ENCODE measurements at regions not wholly inside any gene's neighbourhood (a gene's known extent, or its start where the extent isn't known, plus 50 kb on each side); places are given as distances from the start of the nearest gene placed in this dataset.
"Not testable (repeated sequence)": the region's sequence is repeated elsewhere in the genome, so short reads cannot be mapped to it uniquely, and the experiment has no call there.

DNA sequence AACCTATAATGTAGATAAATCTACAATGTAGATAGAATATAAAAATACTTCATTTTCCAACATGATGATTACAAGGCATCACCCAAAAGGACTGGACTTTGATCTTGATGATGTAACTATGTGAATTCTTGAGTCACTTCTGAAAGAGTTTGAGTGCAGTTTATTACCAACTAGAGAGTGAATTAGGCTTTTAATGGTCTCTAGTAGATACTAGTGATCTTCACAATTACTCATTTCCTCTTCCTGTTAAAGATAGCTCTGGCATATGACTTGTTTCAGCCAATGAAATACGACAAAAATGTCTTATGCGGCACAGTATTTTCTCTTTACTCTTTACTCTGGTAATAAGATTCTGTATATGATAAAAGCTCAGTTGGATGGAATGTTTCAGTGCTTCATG is 1588.1 kb upstream of the B3GALT2 start:
- DNase-seq: no peak

GRCh38 chr1:194755241-194755994 is 1569.0 kb upstream of the B3GALT2 start:
- no peak for DNase-seq

DNA sequence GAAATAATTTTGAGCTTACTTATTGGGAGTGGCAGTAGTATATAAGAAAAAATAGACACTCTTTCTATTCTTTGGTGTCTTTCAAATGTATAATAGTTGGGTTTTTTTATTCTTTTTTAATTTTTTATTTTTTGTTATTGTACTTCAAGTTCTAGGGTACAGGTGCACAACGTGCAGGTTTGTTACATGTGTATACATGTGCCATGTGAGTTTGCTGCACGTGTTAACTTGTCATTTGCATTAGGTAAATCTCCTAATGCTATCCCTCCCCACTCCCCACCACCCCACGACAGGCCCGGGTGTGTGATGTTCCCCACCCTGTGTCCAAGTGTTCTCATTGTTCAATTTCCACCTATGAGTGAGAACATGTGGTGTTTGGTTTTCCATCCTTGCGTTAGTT is 1552.4 kb upstream of the B3GALT2 start:
- not testable (repeated sequence) for DNase-seq

DNA sequence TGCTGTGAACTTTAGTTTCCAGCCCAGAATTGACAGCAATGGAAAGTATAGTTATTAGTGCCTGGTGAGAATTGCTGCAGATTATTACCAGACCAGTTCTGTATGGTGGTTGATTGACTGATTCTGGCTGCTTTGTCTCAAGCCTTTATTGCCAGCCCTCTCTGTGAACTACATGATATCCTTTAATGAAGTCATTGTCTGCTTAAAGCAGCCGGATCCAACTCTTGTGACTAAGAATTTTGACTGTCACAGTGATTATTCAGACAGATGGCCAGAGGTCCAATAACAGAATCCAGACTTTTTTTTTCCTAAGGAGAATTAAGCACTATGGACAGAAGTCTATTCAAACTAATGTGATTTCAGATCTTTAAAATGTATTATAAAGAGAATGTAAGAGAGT is 1548.6 kb upstream of the B3GALT2 start:
- DNase-seq: no peak

- DNase-seq: no peak
Measured at GRCh38 chr1:194731025-194731424, 1544.6 kb upstream of the B3GALT2 start.

- DNase-seq: no peak
Measured at GRCh38 chr1:194730304-194730703, 1543.9 kb upstream of the B3GALT2 start.

- no peak for DNase-seq
Measured at GRCh38 chr1:194723067-194723466, 1536.7 kb upstream of the B3GALT2 start.

DNA sequence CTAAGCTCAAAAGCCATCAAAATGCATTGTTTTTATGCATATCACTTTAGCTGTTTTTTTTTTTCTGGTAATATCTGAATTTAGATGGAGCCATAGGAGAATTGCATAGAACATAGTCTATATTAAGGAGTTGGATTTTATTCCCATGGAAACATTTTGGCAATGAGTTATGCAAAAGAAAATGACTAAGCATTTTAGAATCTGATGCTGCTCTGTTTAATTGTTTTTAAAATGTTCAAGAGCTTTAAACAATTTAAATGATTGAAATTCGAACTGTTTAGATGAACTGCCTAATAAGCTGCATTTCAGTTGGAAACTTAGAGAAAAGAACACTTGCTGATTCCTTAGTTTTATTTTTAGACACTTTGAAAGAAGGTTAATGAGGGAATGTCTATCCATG is 1531.5 kb upstream of the B3GALT2 start:
- DNase-seq: no peak

DNA sequence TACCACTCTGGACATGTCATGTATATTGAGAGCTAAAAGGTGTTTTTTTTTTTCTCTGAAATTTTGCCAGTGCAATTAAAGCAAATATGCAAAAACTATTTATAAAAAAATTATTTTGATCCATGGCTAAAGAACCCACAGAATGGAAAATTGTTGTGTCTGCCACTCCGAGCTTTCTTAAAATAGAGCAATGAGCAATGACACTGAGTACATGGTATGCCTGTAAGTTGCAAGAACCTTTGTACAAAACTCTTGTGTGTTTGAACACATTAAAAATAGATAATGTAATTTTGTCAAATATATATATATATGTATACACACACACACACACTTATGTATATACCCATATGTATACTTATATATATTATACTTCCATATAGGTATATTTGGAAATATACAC is 1530.9 kb upstream of the B3GALT2 start:
- DNase-seq: no peak

DNA sequence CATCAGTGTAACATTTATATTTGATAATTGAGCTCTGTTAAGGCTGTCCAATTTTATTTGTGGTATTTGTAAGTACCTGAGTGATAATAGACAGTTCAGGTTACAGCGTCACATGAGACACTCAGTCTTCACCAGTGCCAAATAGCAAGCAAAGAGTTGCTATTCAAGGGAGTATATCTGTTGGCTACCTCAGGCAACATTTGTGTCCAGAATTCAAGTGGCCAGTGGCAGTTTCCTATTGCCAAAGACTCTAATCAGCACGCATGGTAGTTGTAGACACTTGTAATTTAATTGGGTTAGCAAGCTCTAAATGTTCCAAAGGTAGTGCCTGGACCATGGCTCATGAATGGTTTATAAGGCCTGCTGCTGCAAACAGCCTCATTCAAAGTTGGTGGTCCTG is 1524.3 kb upstream of the B3GALT2 start:
- DNase-seq: no peak

- DNase-seq: no peak
Measured at GRCh38 chr1:194709439-194709838, 1523.0 kb upstream of the B3GALT2 start.

GRCh38 chr1:194707074-194707473 is 1520.7 kb upstream of the B3GALT2 start:
- DNase-seq: no peak

DNA sequence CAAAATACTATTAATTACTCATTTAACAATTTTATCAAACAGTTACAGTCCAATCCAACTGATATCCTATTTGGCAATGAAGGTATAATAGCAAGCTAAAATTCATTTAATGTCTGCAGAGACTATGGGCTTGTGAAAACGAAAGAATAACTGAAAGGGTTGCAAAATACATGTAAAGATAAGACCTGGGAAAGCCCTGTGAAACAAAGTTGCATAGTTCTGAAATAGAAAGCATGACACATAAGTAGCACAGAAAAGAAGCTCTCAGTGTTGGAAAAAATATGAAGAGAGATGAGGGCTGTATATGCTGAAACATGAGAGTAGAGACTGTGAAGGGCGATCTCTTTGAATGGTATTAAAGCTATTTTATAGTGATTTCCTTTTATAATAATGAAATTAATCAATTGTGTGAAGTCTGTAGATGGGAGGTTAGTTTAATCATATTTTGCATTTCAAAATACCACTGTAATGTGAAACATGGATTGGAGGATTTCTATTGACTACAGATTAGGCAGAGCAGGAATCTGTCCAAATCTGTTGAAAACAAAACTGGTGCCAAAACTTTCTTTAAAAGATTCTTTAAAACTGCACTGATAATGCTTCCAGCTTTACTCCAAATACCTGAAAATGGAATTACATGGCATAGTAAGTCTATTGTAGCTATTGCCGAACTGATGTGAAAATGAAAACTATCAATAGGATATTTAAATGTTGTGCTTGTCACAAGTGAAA is 1518.9 kb upstream of the B3GALT2 start:
- DNase-seq: no peak

DNA sequence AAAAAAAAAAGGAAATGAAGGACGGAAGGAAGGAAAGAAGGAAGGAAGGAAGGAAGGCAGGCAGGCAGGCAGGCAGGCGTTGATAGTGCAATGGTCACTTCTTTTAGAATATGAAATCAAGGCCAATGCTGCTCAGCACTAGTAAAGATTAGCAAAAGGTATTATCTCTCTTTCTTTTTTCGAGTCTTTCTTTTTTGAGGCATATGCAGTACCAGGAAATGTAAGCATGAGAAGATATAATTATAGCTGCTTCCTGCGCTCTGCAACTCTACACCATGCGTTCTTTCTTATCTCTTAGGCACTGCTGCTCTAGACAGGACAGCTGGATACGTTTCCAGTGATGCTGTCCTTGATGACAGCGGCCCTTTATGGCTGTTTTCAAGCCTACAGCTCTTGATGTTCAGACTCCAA is 1512.5 kb upstream of the B3GALT2 start:
- no peak for DNase-seq

DNA sequence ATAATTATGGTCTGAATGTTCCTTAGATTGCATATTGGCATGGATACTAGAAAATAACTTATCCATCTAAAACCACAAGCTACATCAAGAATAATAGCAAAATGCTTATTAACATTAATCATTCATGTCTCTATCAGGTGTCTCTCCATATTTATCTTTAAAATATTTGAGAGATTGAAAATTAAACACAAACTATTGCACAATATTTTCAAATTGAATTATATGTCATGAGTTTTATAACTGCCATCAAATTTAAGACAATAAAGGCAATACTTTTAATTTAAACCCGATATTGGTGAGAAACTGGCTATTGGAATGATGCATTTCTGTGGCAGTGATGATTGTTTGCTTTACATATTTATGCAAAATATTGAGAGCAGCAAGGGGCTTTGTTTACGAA is 1506.8 kb upstream of the B3GALT2 start:
- no peak for DNase-seq

DNA sequence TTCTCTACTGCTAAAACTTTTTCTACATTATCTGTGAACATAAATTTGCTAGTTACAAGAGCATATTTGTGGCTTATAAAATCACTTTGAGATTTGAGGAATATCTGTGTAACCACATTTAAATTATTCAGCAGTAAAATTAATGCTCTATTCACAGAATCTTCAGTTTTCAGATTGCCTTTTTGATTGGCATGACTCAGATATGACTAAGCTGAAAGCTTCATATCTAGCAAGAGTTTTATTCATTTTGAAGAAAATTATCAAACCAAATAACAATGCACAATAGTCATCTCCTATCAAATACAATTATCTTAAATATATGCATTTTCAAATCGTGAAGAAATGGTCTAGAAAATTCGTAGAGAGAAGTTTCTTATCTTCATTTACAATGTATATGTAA is 1498.2 kb upstream of the B3GALT2 start:
- DNase-seq: no peak

- no peak for DNase-seq
Measured at GRCh38 chr1:194658090-194658439, 1471.7 kb upstream of the B3GALT2 start.

GRCh38 chr1:194654956-194655355 is 1468.5 kb upstream of the B3GALT2 start:
- DNase-seq: no peak

DNA sequence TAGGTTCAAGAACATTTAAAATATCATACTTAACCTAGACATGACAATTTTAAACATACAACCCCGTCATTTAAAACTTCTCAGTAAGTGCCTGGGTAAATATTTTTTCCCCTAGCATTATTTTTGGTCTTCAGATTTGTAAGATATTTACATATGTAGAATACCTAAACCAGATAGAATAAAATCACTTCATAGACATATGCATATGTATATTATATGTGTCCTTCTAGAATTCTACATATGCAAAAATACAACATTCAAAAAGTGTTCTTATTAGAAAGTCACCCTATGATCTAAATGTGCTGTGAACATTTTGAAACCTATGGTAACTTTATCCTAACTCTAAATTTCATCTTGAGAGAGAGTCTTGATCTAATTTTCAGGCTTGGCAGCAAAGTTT is 1467.0 kb upstream of the B3GALT2 start:
- DNase-seq: no peak

DNA sequence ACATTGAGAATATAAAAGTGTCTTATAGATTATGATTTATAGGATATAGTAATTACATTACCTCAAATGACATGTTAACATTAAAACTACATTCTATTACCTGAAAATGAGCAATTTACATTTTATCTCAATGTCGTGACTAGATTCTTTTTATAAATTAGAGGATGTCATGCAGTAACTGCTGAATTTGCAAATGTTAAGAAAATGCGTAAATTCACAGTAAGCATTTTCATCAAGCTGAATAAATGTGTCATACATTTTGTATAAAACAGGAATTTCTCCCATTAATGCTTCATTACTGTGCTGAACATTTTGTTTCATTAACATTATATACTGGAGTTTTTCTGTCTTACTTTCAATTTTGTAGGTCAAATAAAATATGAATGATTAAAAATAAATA is 1460.7 kb upstream of the B3GALT2 start:
- no peak for DNase-seq

DNA sequence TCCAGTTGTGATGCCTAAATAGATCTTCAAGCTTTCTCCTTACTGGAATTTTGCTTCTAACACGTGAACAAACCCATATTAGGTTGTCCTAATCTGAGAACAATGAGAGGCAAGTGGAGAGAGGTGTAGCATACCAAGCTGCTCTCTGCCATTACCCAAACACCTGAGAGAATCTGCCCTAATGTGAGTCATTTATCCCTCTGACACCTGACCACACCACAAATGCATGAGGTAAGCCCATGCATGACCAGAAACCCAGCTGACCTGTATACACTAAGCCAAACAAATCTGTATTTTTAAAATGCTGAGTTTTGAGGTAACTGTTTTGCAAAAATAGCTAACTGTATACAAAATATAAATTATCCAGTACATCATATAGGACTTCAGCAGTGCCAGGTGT is 1458.1 kb upstream of the B3GALT2 start:
- DNase-seq: no peak

GRCh38 chr1:194640322-194640721 is 1453.9 kb upstream of the B3GALT2 start:
- no peak for DNase-seq

DNA sequence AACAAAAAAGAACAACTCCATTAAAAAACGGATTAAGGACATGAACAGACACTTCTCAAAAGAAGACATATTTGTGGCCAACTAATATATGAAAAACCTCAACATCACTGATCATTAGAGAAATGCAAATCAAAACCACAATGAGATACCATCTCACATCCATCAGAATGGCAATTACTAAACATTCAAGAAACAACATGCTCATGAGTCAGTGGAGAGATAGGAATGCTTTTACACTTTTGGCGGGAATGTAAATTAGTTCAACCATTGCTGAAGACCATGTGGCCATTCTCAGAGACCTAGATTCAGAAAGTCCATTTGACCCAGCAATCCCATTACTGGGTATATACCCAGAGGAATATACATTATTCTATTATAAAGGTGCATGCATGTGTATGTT is 1442.6 kb upstream of the B3GALT2 start:
- no peak for DNase-seq

DNA sequence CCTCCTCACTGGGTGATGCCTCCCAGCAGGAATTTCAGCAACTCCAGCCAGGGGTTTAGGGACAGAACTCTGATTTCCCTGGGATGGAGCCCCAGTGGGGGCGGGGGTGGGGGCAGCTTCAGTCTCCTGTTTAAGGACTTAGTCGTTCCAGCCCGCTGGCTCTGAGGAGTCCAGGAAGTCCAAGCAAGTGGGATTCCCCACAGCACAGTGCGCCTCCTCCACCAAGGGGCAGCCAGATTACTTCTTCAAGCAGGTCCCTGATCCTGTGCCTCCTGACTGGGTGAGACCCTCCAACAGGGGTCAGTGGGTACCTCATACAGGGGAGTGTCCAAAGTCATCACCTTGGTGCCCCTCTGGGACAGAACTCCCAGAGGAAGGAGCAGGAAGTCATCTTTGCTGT is 1438.4 kb upstream of the B3GALT2 start:
- DNase-seq: no peak

DNA sequence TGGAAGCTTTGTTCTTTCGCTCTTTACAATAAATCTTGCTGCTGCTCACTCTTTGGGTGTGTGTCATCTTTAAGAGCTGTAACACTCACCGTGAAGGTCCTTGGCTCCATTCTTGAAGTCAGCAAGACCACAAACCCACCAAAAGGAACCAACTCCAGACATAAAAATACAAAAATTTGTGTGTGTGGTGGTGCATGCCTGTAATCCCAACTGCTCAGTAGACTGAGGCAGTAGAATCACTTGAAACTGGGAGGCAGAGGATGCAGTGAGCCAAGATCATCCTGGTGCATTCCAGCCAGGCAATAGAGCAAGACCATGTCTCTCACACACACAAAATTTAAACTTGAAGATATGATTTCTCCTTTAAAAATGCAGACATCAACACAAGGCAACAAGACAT is 1431.7 kb upstream of the B3GALT2 start:
- no peak for DNase-seq
